Activated CD8-positive, alpha-beta T cell treated with anti-CD3 and anti-CD28 coated beads for 36 hours (primary cell): ENCODE measurements at regions not wholly inside any gene's neighbourhood (a gene's known extent, or its start where the extent isn't known, plus 50 kb on each side); places are given as distances from the start of the nearest gene placed in this dataset.

Source experiments
- ATAC-seq: fragments of 200-7000 bp; cut with Tn5 transposase; one replicate; pipeline ENCODE4 v1.10.0; 2021; ENCODE audit warnings: mild to moderate bottlenecking, moderate library complexity
- CTCF ChIA-PET: fragments of 350-600 bp; sonication (Branson Sonifier 250); formaldehyde crosslinking; loops from one replicate; lab custom pipeline; 2021; ENCODE audit warnings: antibody characterized with exemption; lab: Charles Lee
- POLR2A ChIA-PET: fragments of 350-600 bp; sonication (Branson Sonifier 250); formaldehyde crosslinking; loops from one replicate; lab custom pipeline; 2021; ENCODE audit warnings: antibody characterized with exemption; lab: Charles Lee
- DNase-seq: peaks from one replicate; pipeline ENCODE4 v3.0.0-alpha.2; 2020
- H3K27ac Mint-ChIP-seq: one replicate; pipeline ENCODE4 v1.8.0; 2021; ENCODE audit warnings: mild to moderate bottlenecking, mixed read lengths
- H3K27me3 Mint-ChIP-seq: one replicate; pipeline ENCODE4 v1.8.0; 2021; ENCODE audit warnings: mixed read lengths
- H3K36me3 Mint-ChIP-seq: one replicate; pipeline ENCODE4 v1.8.0; 2021; ENCODE audit warnings: low read depth, mixed read lengths
- H3K4me1 Mint-ChIP-seq: one replicate; pipeline ENCODE4 v1.8.0; 2021; ENCODE audit warnings: low read depth, mixed read lengths
- H3K4me3 Mint-ChIP-seq: one replicate; pipeline ENCODE4 v1.8.0; 2021; ENCODE audit warnings: mild to moderate bottlenecking, moderate library complexity, mixed read lengths
- H3K9me3 Mint-ChIP-seq: one replicate; pipeline ENCODE4 v1.8.0; 2021; ENCODE audit warnings: mixed read lengths
- intact Hi-C: fragments of 100-400 bp; cut with micrococcal nuclease; formaldehyde crosslinking; loops from one replicate; pipeline ENCODE4 v1.10.0; 2022
- TF ChIP-seq, protein P1 (sequence below): fragments of 200-600 bp; IDR thresholded peaks from one replicate; pipeline ENCODE4 v1.8.0; 2022; ENCODE audit warnings: antibody characterized with exemption, mild to moderate bottlenecking

DNA sequence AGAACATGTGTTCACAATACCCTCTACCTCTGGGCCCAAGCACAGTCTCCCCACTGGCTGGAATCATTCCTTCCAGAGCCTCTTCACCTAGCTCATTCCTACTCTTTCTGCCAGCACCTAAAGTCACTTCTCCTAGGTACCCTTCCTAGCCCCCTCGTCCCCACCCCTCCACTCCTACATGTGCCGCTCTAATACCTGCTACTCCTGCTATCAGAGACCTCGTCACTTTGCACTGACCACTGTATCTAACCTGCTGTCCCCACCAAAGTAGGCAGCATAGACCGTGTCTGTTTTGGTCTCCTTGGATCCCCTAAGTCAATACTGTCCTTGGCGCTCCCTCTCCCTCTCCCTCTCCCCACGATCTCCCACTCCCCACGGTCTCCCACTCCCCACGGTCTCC is 53.2 kb upstream of the PKDCC start:
- TF ChIP-seq, protein P1, sequence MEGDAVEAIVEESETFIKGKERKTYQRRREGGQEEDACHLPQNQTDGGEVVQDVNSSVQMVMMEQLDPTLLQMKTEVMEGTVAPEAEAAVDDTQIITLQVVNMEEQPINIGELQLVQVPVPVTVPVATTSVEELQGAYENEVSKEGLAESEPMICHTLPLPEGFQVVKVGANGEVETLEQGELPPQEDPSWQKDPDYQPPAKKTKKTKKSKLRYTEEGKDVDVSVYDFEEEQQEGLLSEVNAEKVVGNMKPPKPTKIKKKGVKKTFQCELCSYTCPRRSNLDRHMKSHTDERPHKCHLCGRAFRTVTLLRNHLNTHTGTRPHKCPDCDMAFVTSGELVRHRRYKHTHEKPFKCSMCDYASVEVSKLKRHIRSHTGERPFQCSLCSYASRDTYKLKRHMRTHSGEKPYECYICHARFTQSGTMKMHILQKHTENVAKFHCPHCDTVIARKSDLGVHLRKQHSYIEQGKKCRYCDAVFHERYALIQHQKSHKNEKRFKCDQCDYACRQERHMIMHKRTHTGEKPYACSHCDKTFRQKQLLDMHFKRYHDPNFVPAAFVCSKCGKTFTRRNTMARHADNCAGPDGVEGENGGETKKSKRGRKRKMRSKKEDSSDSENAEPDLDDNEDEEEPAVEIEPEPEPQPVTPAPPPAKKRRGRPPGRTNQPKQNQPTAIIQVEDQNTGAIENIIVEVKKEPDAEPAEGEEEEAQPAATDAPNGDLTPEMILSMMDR, result no peak
- intact Hi-C loops, result no loop called here
- H3K4me3 Mint-ChIP-seq, result no peak overlapping the region
- CTCF ChIA-PET, result no interaction called here
- H3K4me1 Mint-ChIP-seq, result peaks cover 2% of the 10 kb centered on the region
- DNase-seq, result no peak
- POLR2A ChIA-PET, result no interaction called here
- H3K9me3 Mint-ChIP-seq, result no peaks in the 10 kb centered on the region
- H3K27me3 Mint-ChIP-seq, result peaks cover 6% of the 10 kb centered on the region
- no peak overlapping the region for H3K27ac Mint-ChIP-seq
- no peaks in the 10 kb centered on the region for H3K36me3 Mint-ChIP-seq
- no peak for ATAC-seq

DNA sequence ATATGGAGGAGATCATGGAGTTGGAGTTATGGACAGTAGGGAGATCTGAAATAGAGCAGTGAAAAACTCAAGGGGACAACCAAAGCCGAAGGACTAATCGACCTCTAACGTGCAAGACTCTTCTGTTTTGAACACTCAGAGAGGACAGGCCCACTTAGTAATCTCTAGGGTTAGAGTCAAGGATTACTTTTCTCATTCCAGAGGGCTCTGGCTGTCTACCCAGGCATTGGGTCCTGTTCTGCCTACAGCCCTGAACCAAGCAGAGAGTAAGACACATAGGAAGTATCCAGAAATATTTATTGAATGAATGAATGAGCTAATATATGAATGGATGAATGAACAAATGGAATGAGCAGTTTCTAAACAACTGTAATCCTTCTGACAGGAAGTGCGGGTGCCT is 50.3 kb upstream of the PKDCC start:
- DNase-seq (no peak), ATAC-seq (no peak)
- CTCF ChIA-PET, result no interaction called here
- no peak overlapping the region for H3K4me3 Mint-ChIP-seq
- POLR2A ChIA-PET, result no interaction called here
- intact Hi-C loops, result no loop called here
- no peaks in the 10 kb centered on the region for H3K36me3 Mint-ChIP-seq
- H3K27ac Mint-ChIP-seq, result no peak overlapping the region
- H3K27me3 Mint-ChIP-seq, result peaks cover 5% of the 10 kb centered on the region
- no peaks in the 10 kb centered on the region for H3K4me1 Mint-ChIP-seq
- TF ChIP-seq, protein P1, result no peak
- H3K9me3 Mint-ChIP-seq, result no peaks in the 10 kb centered on the region
